HS-5 (cell line): ENCODE measurements at regions not wholly inside any gene's neighbourhood (a gene's known extent, or its start where the extent isn't known, plus 50 kb on each side); places are given as distances from the start of the nearest gene placed in this dataset.
"Not testable (repeated sequence)": the region's sequence is repeated elsewhere in the genome, so short reads cannot be mapped to it uniquely, and the experiment has no call there.

Source experiments
- DNase-seq: peaks from one replicate; pipeline ENCODE4 v3.0.0-alpha.2; 2012; ENCODE audit warnings: low read depth

DNA sequence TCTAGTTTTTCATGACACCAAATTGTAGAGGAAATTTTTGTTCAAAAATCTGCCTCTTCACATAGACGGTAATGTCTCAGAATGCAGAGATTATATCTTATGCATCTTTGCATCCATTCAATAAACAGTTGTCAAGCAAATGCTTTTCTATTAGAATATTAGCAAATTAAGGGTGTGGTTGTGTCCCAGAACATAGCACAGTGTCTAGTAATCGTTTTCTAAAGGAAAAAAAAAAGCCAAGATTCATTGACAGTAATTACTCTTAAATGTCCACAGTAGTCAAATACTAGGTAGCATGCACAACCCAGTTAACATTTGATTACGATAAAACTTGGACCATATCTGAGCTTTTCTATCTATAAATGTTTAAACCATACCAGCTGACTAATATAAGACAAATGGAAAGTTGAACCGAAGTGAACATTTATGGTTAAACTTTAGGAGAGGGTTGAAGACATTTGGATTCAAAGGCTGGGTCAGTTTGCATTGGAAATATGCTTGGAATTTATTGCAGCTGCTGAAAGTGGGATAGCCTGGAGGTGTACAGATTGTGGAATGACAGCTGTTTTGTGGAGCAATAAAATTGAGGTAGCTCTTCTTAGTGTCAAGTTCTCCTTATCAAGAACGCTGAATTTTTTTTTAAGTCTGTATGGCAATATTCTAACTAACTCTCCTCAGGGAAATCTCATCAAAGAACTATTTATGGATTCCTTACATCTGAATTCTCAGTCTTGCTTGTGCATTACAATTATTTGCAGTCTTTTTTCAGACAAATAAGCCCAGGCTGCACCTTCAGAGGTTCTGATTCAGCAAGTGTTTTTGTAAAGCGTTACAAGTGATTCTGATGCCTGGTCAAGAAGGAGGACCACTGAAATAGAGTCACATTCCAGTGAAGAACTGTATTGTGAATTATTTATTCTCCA lies 66.7 kb upstream of the ATP2B1 start:
- no peak for DNase-seq

GRCh38 chr12:89774645-89775044 lies 66.0 kb upstream of the ATP2B1 start:
- no peak for DNase-seq

- DNase-seq: no peak
Observed at GRCh38 chr12:89770391-89770790, 61.8 kb upstream of the ATP2B1 start.

DNA sequence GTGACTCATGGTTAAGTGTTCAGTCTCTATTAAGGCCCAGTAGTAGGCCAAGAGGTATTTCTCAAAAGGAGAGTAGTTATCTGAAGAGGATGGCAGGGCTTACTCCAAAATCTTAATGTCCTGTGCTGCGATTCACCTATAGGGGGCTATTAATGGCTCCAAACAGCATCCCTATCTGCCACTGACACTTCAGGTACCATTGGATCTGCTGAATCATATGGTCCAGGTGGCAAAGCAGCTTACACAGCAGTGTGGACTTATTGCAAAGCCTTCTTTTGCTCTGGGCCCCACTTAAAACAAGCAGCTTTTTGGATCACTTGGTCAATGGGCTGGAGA lies 60.8 kb upstream of the ATP2B1 start:
- DNase-seq: no peak

DNA sequence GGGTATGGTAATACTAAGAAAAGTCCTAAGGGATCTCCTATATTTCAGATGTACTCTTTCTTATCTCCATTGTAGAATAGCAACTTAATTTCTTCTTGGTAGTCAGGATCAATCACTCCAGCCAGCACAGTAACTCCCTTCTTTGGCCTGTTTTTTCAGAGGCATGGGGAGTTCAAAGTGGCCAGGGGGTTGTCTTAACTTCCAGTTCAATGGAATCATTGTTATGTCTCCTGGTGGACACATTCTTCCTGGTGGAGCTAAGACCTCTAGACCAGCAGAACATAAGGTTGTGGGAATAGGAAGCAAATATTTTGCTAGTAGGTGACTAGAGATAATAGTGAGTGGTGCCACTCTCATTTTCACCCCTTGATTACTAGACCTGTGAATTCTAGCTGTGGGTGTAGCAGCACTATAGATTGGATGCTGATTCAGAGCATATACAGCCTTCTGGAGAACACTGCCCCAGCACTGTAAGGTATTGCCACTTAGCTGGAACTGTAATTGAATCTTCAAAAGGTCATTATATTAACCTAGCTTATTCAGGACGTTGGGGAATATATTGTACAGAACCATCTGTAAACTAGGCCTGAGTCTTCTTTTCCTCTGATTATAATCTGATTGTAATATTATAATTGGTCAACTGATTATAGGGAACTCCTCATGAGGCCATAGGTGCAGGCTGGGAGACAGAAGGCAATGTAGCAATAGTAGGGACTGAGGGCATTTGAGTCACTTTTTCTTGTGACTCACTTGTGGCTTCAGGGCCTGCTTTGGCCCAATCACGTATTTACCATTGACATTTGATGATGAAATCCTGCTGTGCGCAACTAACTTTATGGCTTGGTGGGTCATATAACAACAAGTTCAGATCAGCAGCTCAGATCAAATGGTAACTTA lies 60.2 kb upstream of the ATP2B1 start:
- DNase-seq: peak; percentile 97

GRCh38 chr12:89765959-89766824 lies 57.6 kb upstream of the ATP2B1 start:
- no peak for DNase-seq

- not testable (repeated sequence) for DNase-seq
Observed at GRCh38 chr12:89764164-89764563, 55.5 kb upstream of the ATP2B1 start.

- DNase-seq: no peak
Observed at GRCh38 chr12:89762498-89763170, 54.0 kb upstream of the ATP2B1 start.

DNA sequence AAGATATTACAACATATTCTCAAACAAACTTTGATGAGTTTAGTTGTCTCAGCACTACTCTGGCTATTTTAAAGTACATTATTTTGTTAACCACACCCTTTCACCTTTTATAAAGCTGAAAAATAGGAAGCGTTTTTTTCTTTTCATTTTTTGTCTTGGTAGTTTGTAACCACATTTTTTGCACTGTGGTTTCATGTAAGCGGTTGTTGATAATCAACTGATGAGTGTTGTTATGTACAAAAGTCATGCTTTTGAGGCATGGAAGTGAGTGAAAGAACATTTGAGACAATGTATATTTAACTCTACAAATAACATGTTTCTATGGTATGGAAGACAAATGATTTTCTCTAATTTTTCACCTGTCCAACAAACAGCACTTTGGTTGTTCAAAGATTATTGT lies 52.1 kb upstream of the ATP2B1 start:
- DNase-seq: no peak
